ENCODE measurements at regions not wholly inside any gene's neighbourhood (a gene's known extent, or its start where the extent isn't known, plus 50 kb on each side); places are given as distances from the start of the nearest gene placed in this dataset.

DNA sequence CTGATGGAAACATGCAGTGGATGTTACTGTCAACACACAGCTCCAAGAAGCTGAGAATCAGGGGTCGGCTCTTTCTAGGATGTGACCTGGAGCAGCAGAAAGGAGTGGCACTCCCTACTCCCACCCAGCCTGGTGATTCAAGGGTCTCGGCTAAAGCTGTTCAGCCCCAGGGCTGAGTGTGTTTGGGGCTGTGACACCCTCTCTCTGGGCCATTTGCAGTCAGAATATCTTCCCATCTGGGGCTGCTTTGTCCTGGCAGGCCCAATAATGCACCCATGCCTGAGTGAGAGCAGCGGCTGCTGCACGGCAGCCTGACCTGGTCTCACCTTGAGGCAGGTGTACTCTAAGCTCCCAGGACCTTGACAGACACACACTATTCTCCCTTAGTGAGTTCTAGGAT, 52.5 kb upstream of the AJAP1 start:
- 75% methylated on average over 4 of the region's 4 CpGs for WGBS
- DNase-seq (ENCODE audit: extremely low spot score): no peak
- H3K4me1 ChIP-seq (ENCODE audit: insufficient read depth): no peaks in the 10 kb centered on the region
- no peak overlapping the region for H3K27ac ChIP-seq (ENCODE audit: low read depth)
- no peaks in the 10 kb centered on the region for H3K36me3 ChIP-seq (ENCODE audit: insufficient read depth)
- H3K4me3 ChIP-seq (ENCODE audit: low read depth, low read length): no peak overlapping the region

DNA sequence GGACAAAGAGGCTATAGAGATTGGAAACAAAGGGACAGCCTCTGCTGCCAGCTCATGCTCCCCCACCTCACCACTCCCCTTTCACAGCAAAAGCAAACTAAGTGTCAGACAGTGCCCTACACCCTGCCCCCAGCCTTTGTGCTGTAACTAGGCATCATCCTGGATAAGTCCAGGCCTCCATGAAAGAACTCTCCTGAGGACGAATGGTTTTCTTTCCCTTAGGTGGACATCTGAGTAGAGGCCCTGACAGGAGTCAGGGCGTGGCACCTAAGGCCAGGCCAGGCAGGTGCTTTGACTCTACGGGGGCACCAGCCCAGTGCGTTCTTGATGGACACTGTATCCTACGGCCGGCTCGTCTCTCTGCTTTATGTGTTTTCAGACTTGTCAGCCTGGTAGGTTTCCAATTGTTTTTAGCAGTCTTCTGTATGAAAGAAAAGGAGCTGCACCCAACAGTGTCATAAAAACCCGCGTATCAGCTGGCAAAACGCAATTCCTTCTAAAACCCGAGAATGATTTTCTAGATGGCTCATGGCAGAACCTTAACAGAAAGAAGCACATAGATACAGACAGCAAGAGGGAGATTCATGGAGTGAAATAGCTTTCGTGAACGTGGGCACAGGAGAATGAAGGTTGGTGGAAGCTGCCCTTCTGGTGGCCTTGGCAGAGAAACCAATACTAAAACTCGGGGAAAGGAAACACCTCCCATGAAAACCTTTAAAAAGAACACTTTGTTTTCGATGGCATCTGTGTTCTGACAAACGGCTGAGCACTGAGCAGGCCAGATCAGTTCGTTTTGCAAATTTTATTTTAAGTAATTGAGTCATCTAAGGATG, 51.7 kb upstream of the AJAP1 start:
- 74% methylated on average over 17 of the region's 17 CpGs for WGBS
- DNase-seq (ENCODE audit: extremely low spot score): no peak
- no peaks in the 10 kb centered on the region for H3K36me3 ChIP-seq (ENCODE audit: insufficient read depth)

DNA sequence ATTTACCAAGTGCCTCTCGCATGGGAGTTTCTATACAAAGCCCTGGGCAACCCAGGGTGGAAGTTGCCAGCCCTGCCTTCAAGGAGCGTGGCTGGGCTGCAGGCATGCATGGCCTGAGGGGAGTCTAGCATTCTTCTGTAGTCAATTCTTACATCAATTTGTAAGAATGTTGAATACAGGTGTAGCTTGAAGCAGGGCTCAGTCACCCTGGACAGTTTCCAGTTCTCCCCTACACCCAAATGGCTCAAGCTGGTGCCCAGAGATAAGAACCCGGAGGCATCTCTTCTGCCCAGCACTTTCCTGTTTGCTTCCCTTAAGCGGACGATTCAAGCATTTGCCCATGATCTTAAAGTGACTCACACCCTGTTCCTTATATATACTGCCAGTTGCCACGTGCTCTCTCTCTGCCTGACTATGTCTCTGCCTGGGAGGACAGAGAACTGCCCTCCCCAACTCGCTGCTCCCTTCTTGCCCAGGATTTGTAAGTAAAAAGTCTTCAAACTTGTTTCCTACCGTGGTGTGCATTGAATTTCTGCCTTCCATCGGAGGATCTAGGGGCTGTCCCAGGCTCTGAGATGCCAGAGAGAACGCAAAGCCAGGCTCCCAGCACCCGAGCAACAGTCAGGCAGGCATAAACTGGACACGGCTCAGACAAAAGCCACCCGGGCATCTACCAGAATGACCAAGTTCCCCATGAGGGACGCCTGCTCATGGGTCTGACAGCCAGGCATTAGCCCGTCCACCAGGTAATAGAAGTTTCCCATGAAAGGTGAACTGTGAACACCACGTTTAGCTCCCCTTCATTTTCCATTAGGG, 50.9 kb upstream of the AJAP1 start:
- Histone ChIP-seq H3K36me3 (ENCODE audit: insufficient read depth) (no peaks in the 10 kb centered on the region), H3K27ac (ENCODE audit: low read depth) (no peak overlapping the region), H3K4me3 (ENCODE audit: low read depth, low read length) (no peak overlapping the region), H3K4me1 (ENCODE audit: insufficient read depth) (no peaks in the 10 kb centered on the region)
- no peak for DNase-seq (ENCODE audit: extremely low spot score)
- 59% methylated on average over 16 of the region's 16 CpGs for WGBS

More for the DNA sequence above, 51.7 kb upstream of the AJAP1 start:
- H3K4me1 ChIP-seq (ENCODE audit: insufficient read depth): no peaks in the 10 kb centered on the region
- no peak overlapping the region for H3K27ac ChIP-seq (ENCODE audit: low read depth)
- H3K4me3 ChIP-seq (ENCODE audit: low read depth, low read length): no peak overlapping the region

Measured in urinary bladder (tissue), 3 donors.